GM06990 (cell line): ENCODE measurements at regions not wholly inside any gene's neighbourhood (a gene's known extent, or its start where the extent isn't known, plus 50 kb on each side); places are given as distances from the start of the nearest gene placed in this dataset.

ENCODE experiments used
- DNase-seq: peaks from one replicate; pipeline ENCODE4 v3.0.0-alpha.2; 2011; ENCODE audit not compliant: insufficient read length; ENCODE audit errors: extremely low read depth
- H3K27me3 ChIP-seq: replicated peaks from 2 replicates; pipeline ENCODE4 v1.6.0; 2011; ENCODE audit warnings: low read length; ENCODE audit not compliant: control insufficient read depth, insufficient read depth
- H3K36me3 ChIP-seq: 2 replicates; pipeline ENCODE4 v1.5.1; 2011; ENCODE audit warnings: low read length; ENCODE audit not compliant: control insufficient read depth, insufficient read depth
- H3K4me3 ChIP-seq: replicated peaks from 2 replicates; pipeline ENCODE4 v1.5.1; 2011; ENCODE audit warnings: low read depth, mild to moderate bottlenecking, control low read depth, low read length
- TF ChIP-seq, protein P1 (sequence below): IDR thresholded peaks from 2 replicates; pipeline ENCODE4 v1.5.1; 2011; ENCODE audit warnings: low read length, control low read depth, mild to moderate bottlenecking, inconsistent platforms; ENCODE audit not compliant: insufficient read depth, poor library complexity, severe bottlenecking

DNA sequence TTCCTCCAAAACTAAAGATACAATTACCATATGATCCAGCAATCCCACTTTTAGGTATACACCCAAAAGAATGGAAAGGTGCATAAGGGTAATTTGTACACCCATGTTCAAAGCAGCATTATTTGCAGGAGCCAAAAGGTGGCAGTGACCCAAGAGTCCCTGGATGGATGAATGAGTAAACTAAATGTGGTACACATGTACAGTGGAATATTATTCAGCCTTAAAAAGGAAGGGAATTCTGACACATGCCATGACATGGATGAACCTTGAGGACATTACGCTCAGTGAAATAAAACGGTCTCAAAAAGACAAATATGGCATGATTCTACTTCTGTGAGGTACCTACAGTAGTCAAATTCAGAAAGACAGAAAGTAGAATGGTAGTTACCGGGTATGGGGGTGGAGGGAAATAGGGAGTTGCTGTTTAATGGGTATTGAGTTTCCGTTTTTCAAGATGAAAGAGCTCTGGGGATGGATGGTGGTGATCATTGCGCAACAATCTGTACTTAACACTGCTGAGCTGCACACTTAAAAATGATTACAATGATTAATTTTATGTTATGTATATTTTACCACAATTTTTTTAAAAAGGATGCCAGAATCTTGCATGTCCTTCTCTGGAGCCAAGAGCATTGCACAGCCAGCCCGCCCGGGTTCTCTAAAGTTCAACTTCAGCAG lies 518.9 kb upstream of the JARID2 start:
- DNase-seq = no peak
- Histone ChIP-seq H3K27me3 (no peaks in the 10 kb centered on the region), H3K4me3 (no peak overlapping the region), H3K36me3 (no peaks in the 10 kb centered on the region)
- TF ChIP-seq, protein P1, sequence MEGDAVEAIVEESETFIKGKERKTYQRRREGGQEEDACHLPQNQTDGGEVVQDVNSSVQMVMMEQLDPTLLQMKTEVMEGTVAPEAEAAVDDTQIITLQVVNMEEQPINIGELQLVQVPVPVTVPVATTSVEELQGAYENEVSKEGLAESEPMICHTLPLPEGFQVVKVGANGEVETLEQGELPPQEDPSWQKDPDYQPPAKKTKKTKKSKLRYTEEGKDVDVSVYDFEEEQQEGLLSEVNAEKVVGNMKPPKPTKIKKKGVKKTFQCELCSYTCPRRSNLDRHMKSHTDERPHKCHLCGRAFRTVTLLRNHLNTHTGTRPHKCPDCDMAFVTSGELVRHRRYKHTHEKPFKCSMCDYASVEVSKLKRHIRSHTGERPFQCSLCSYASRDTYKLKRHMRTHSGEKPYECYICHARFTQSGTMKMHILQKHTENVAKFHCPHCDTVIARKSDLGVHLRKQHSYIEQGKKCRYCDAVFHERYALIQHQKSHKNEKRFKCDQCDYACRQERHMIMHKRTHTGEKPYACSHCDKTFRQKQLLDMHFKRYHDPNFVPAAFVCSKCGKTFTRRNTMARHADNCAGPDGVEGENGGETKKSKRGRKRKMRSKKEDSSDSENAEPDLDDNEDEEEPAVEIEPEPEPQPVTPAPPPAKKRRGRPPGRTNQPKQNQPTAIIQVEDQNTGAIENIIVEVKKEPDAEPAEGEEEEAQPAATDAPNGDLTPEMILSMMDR = no peak

- TF ChIP-seq, protein P1 = no peak
- DNase-seq = no peak
- Histone ChIP-seq H3K27me3 (no peaks in the 10 kb centered on the region), H3K4me3 (no peak overlapping the region), H3K36me3 (no peaks in the 10 kb centered on the region)
Observed at GRCh38 chr6:14727494-14728395, 518.1 kb upstream of the JARID2 start.

GRCh38 chr6:14728396-14729024 lies 517.4 kb upstream of the JARID2 start:
- H3K4me3 ChIP-seq = no peak overlapping the region
- H3K36me3 ChIP-seq = no peaks in the 10 kb centered on the region
- no peaks in the 10 kb centered on the region for H3K27me3 ChIP-seq
- DNase-seq = no peak
- TF ChIP-seq, protein P1 = no peak

DNA sequence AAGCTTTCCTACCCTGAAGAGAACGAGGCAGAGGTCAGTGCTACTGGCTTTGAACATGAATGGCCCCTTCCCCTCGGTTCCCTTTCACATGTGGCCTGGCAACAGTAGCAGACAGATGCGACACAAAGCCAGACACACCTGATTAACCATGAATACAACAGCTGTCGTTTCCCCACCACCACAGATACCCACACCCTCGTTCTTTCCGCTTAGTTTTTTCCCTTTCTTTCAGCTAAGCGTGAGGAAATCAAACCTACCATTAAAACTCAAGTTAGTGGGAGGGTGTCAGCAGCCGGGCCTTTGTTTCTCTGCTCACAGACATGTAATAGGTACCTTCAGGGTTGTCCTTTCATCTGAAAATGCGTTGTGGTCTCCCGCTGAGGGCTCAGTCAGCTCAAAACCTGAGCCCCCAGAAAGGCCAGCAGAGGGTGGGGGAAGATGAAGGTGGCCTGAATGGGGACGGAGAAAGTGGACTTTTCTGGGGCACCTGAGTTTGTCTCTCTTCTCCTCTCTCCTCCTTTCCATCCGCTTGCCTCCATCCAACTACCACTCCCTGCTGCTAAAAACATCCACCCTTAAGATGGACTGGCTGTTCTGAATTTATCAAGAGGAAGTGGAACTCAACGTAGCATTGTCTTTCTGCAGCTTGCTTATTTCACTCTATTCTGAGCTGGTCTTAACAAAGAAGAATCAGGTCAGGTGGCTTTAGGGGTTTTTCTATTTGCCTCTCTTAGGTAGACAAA lies 516.6 kb upstream of the JARID2 start:
- H3K4me3 ChIP-seq = no peak overlapping the region

DNA sequence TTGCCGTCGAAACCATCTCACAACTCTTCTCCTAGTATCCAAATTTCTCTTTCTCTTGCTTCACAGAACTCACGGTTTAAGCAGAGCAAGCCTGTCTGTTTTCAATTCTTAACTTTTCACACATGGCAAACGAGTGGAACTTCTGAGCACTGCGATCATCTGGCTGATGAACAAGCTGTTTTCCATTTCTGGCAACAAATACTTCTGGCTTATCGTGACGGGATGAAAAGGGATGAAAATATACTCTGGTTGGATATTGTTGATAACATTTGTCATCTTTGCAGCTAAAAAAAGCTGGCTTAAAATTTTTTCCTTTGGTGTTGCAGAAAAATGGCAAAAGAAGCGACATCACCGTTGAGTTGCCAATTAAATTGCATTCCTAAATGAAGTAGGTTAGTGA lies 515.2 kb upstream of the JARID2 start:
- no peaks in the 10 kb centered on the region for H3K27me3 ChIP-seq
- no peaks in the 10 kb centered on the region for H3K36me3 ChIP-seq
- TF ChIP-seq, protein P1 = no peak
- no peak overlapping the region for H3K4me3 ChIP-seq
- DNase-seq = no peak

More for the DNA sequence above, 516.6 kb upstream of the JARID2 start:
- H3K36me3 ChIP-seq = no peaks in the 10 kb centered on the region
- DNase-seq = peak; percentile 65
- H3K27me3 ChIP-seq = no peaks in the 10 kb centered on the region
- TF ChIP-seq, protein P1 = no peak
